ENCODE measurements at regions not wholly inside any gene's neighbourhood (a gene's known extent, or its start where the extent isn't known, plus 50 kb on each side); places are given as distances from the start of the nearest gene placed in this dataset.

DNA sequence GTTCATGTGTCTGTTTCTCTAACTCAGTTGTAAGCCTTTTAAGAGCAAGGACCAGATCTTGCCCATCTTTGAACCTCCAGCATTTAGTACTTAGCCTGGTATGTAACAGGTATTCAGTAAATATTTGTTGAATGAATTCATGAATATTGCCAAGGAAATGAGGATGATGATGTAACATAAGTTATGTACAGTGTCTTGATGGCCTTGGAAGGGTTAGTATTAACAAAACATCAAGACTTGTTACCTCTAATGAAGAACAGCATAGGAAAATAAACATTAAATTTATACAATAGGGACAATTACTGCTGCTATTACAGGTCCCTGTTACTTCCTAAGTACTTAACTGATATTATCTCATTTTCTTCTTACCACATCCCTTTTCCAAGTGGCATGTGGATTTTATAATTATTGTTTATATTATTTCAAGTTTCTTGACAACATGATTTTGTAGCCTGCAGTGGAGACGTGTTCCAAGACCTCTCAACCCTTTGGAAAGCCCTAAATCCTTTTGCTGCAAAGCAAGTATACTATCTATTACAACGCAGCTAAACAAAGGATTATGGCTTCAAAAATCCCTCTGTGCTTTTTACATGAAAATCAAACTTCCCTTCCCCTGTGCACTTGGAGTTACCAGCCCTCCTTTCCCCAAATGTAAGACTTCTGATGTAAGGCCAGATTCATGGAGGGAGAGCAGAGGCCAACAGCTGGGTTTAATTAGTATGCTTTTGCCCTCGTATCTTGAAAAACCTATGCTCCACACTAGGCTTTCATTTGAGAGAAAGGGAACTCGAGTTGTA lies 77.4 kb upstream of the SMIM36 start:
- FAIRE-seq (no peak), DNase-seq (ENCODE audit: insufficient read length, low spot score) (no peak)
- no peak for TF ChIP-seq SPI1 (IDR thresholded peaks at IDR 0.05; ENCODE audit: low read depth, low read length)
- TF ChIP-seq POU2F2 (IDR thresholded peaks at IDR 0.05; ENCODE audit: low read depth, low read length): no peak
- TF ChIP-seq POLR2A (IDR thresholded peaks at IDR 0.05; ENCODE audit: low read depth, low read length): no peak
- TF ChIP-seq POLR2AphosphoS5 (IDR thresholded peaks at IDR 0.05; ENCODE audit: low read depth, low read length): no peak
- no peak for TF ChIP-seq TAF1 (IDR thresholded peaks at IDR 0.05; ENCODE audit: low read depth, low read length)
- no peak for TF ChIP-seq PAX5 (IDR thresholded peaks at IDR 0.05; ENCODE audit: insufficient read depth, low read length, severe bottlenecking)

DNA sequence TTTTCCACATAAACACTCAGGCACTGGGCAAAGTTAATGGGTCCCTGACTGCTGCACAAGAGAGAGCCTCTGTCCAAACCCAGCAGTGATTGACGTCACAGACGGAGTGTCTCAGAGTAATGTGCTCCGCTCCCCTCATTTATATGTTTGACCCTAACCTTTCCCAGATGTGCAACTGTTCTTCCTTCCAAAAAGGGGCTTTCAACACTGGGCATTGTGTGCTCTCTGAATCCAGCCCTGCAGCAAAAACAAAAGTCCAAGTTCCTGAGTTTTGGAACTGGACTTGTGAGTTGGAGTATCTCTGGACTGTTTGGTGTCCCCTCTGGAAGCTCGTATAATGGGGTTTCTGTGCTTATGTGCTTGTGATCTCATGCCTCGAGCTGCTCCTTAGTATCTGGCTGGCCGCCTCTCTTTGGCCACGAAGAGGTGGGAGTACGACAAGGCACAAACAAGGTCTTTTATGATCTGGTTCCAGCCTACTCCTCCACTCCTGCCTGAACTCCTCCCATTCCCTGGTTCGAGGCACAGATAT lies 76.4 kb upstream of the SMIM36 start:
- no peak for FAIRE-seq
- TF ChIP-seq TAF1 (IDR thresholded peaks at IDR 0.05; ENCODE audit: low read depth, low read length) (no peak), SPI1 (IDR thresholded peaks at IDR 0.05; ENCODE audit: low read depth, low read length) (no peak), PAX5 (IDR thresholded peaks at IDR 0.05; ENCODE audit: insufficient read depth, low read length, severe bottlenecking) (no peak), POLR2AphosphoS5 (IDR thresholded peaks at IDR 0.05; ENCODE audit: low read depth, low read length) (no peak), POLR2A (IDR thresholded peaks at IDR 0.05; ENCODE audit: low read depth, low read length) (no peak), POU2F2 (IDR thresholded peaks at IDR 0.05; ENCODE audit: low read depth, low read length) (no peak)

DNA sequence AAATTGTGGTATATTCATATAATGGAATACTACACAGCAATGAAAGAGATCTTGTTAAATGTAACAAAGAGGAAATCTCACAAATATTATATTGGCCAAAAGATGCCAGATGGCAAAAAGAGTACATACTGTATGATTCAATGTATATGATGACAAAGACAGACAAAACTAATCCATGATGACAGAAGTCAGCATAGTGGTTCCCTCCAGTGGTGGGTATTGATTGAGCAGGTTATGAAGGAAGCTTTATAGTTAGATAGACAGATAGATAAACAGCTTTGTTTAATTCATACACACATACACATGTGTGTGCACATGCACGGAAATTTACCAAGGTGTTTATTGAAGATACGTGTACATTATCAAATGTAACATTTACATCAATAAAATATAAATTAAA lies 74.4 kb upstream of the SMIM36 start:
- TF ChIP-seq POLR2A (IDR thresholded peaks at IDR 0.05; ENCODE audit: low read depth, low read length) (no peak), SPI1 (IDR thresholded peaks at IDR 0.05; ENCODE audit: low read depth, low read length) (no peak), POLR2AphosphoS5 (IDR thresholded peaks at IDR 0.05; ENCODE audit: low read depth, low read length) (no peak), PAX5 (IDR thresholded peaks at IDR 0.05; ENCODE audit: insufficient read depth, low read length, severe bottlenecking) (no peak), TAF1 (IDR thresholded peaks at IDR 0.05; ENCODE audit: low read depth, low read length) (no peak), POU2F2 (IDR thresholded peaks at IDR 0.05; ENCODE audit: low read depth, low read length) (no peak)
- FAIRE-seq (no peak), DNase-seq (ENCODE audit: insufficient read length, low spot score) (no peak)

More for the DNA sequence above, 76.4 kb upstream of the SMIM36 start:
- DNase-seq (ENCODE audit: insufficient read length, low spot score): no peak

DNA sequence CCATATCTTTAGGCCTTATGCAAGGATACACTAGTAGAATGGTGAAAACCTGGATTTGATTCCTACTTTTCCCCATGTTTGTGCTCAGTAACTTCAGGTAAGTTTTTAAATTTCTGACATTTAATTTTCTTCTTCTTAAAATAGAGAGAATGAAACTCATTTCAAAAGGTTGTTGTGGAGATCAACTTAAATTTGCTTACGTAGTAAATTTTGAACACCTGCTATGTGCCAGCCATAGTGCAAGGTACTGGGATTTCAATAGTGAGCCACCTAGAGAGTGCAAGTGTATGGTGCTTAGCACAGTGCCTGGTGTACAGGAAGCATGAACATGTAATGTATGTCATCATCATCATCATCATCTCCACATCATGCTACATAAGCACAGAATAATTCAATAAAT lies 73.6 kb upstream of the SMIM36 start:
- DNase-seq (ENCODE audit: insufficient read length, low spot score) (no peak), FAIRE-seq (no peak)
- TF ChIP-seq POLR2A (IDR thresholded peaks at IDR 0.05; ENCODE audit: low read depth, low read length): no peak
- no peak for TF ChIP-seq PAX5 (IDR thresholded peaks at IDR 0.05; ENCODE audit: insufficient read depth, low read length, severe bottlenecking)
- no peak for TF ChIP-seq POLR2AphosphoS5 (IDR thresholded peaks at IDR 0.05; ENCODE audit: low read depth, low read length)
- no peak for TF ChIP-seq SPI1 (IDR thresholded peaks at IDR 0.05; ENCODE audit: low read depth, low read length)
- no peak for TF ChIP-seq TAF1 (IDR thresholded peaks at IDR 0.05; ENCODE audit: low read depth, low read length)

DNA sequence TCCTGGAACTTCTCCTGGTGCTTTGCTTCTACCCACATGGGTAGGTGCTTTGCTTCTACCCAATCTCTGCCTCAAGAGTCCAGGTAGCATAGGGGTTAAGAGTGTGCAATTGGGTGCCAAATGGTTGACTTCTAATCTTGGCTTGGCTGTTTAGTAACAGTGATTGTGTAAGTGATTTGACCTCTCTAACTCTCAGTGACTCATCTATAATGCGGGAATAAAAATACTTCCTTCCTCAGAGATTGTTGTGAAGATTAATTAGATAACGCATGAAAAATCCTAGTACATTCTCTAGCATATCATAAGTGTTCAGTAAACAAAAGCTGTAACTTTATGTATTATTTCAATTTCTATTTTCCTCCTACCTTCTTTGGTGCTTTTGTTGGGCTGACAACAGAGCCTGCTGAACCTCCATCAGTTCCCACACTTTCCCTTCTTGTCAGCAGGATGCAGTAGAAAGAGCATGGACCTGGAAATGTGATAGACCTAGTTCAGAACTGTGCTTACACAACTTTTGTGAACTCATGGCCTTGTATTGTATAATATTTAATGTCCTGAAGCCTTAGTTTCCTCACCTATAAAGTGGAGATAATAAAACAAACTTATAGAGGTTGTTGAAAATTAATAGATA lies 72.9 kb upstream of the SMIM36 start:
- DNase-seq (ENCODE audit: insufficient read length, low spot score) (no peak), FAIRE-seq (no peak)
- no peak for TF ChIP-seq TAF1 (IDR thresholded peaks at IDR 0.05; ENCODE audit: low read depth, low read length)

DNA sequence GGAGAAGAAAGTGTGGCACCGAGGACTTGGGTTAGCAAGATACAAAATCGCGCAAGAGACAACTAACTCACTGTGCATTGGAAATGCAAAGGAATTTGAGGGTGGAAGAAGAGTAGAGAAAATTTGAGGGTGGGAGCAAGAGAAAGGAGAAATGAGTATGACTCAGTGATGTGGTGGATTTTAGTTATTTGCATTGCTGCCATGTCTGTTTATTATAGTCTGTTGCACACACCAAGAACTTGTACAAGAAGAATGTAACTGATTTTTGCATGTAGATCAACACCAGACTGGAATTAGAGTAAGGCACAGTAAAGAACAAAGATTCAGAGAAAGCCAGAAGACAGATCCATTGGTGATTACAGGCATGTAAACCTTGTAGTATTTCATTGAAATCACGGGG lies 71.6 kb upstream of the SMIM36 start:
- FAIRE-seq (no peak), DNase-seq (ENCODE audit: insufficient read length, low spot score) (no peak)
- TF ChIP-seq POLR2A (IDR thresholded peaks at IDR 0.05; ENCODE audit: low read depth, low read length) (no peak), TAF1 (IDR thresholded peaks at IDR 0.05; ENCODE audit: low read depth, low read length) (no peak), POU2F2 (IDR thresholded peaks at IDR 0.05; ENCODE audit: low read depth, low read length) (no peak), SPI1 (IDR thresholded peaks at IDR 0.05; ENCODE audit: low read depth, low read length) (no peak), PAX5 (IDR thresholded peaks at IDR 0.05; ENCODE audit: insufficient read depth, low read length, severe bottlenecking) (no peak), POLR2AphosphoS5 (IDR thresholded peaks at IDR 0.05; ENCODE audit: low read depth, low read length) (no peak)

DNA sequence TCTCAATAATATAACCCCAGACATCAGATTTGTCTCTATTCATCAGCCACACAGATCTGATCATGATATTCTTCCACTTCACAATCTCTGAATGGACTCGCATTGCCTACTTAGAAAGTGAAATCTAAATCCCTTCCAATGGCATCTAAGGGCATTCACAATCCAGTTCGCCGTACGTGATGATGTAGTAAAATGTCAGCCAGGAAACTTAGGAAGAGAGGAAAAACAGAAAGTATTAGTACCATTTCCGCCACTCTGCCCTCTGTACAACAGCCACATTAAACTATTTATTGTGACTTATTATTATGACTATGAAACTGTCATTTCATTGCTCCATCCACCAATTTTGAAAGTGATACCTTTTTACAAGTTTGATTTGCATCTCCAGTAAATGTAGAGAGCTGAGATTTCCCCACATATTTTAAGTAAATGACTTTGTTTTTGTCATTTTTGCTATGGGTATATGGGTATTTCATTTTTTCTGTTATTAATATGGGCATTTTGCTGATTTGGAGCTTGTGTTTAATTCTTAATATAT lies 69.4 kb upstream of the SMIM36 start:
- FAIRE-seq (peak; percentile 26), DNase-seq (ENCODE audit: insufficient read length, low spot score) (no peak)
- no peak for TF ChIP-seq POU2F2 (IDR thresholded peaks at IDR 0.05; ENCODE audit: low read depth, low read length)
- no peak for TF ChIP-seq POLR2A (IDR thresholded peaks at IDR 0.05; ENCODE audit: low read depth, low read length)
- no peak for TF ChIP-seq POLR2AphosphoS5 (IDR thresholded peaks at IDR 0.05; ENCODE audit: low read depth, low read length)
- no peak for TF ChIP-seq PAX5 (IDR thresholded peaks at IDR 0.05; ENCODE audit: insufficient read depth, low read length, severe bottlenecking)
- no peak for TF ChIP-seq TAF1 (IDR thresholded peaks at IDR 0.05; ENCODE audit: low read depth, low read length)
- TF ChIP-seq SPI1 (IDR thresholded peaks at IDR 0.05; ENCODE audit: low read depth, low read length): no peak

DNA sequence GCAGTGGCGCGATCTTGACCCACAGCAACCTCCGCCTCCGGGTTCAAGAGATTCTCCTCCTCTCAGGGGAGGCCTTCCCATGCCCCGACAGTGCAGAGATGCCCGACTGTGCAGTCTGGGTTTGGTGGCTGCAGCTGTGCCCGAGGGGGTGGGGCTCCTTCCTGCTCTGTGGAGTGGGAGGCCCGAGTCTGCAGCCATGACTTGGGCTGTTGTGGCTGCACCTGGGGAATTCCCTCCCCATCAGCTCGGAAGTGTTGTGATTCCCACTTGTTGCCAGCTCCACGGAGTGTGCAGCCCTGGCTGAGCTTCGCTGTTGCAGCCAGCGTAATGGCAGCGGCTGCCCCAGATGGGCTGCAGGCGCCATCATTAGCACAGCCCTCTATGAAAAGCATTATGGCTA lies 66.4 kb upstream of the SMIM36 start:
- no peak for TF ChIP-seq PAX5 (IDR thresholded peaks at IDR 0.05; ENCODE audit: insufficient read depth, low read length, severe bottlenecking)
- TF ChIP-seq SPI1 (IDR thresholded peaks at IDR 0.05; ENCODE audit: low read depth, low read length): no peak
- no peak for TF ChIP-seq POU2F2 (IDR thresholded peaks at IDR 0.05; ENCODE audit: low read depth, low read length)
- FAIRE-seq (peak; percentile 85), DNase-seq (ENCODE audit: insufficient read length, low spot score) (no peak)

DNA sequence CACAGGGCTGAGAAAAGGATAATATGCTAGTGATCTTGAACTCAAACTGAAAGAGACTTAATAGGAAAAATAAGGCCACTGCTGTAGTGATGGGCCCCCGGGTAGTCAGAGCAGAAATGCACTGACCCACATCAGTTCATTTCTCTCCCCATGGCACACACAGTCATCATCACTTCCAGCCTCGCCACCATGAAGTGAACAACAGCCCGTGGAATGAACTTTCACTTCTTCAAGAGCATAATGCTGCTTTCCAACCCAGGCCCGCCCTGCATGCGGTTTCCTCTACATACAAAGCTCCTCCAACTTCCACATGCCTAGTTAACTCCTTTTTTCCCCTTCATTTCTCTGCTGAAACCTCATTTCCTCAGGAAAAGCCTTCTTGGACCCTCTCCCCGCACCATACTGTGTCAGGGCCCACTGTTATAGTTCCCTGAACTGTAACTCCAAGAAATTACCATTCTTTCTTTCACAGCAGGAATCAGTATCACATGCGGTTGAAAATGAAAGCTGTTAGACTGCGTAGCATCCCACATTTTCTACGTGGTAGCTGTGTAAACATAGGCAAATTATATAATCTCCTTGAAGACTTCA lies 65.8 kb upstream of the SMIM36 start:
- FAIRE-seq (peak; percentile 91), DNase-seq (ENCODE audit: insufficient read length, low spot score) (no peak)
- peak; percentile 69 for TF ChIP-seq SPI1 (IDR thresholded peaks at IDR 0.05; ENCODE audit: low read depth, low read length)
- TF ChIP-seq POLR2AphosphoS5 (IDR thresholded peaks at IDR 0.05; ENCODE audit: low read depth, low read length): no peak

All from GM12891 (cell line).